ENCODE measurements at regions not wholly inside any gene's neighbourhood (a gene's known extent, or its start where the extent isn't known, plus 50 kb on each side); places are given as distances from the start of the nearest gene placed in this dataset.

DNA sequence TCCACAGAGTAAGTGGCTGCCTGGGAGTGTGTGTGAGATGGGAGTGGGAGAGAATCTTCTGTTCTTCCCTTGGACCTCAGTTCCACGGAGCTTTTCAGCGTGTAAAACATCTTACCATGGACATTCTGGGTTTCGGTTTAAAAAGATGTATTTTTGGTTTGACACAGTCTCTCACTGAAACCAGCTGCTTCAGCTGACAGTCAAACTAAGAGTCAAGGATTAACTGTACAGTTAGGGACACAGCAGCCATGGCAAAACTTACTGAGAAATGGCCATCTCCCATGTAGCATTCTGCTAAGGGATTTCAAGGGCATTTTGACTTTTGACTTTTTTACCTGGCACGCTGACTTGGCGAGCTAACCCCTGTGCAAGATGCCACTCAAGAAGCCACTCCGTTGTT, 93.8 kb upstream of the IL12B start:
- H3K4me3 ChIP-seq (ENCODE audit: low read length): no peak overlapping the region
- no peaks in the 10 kb centered on the region for H3K9me3 ChIP-seq (ENCODE audit: insufficient read depth, low read depth, low read length)
- no peak overlapping the region for H3K27ac ChIP-seq (ENCODE audit: low read length)
- no peaks in the 10 kb centered on the region for H3K4me1 ChIP-seq (ENCODE audit: insufficient read depth, low read length)
- H3K27me3 ChIP-seq (ENCODE audit: insufficient read depth, low read length): no peaks in the 10 kb centered on the region
- no peaks in the 10 kb centered on the region for H3K36me3 ChIP-seq (ENCODE audit: insufficient read depth, low read depth, low read length)
- H3K9ac ChIP-seq (ENCODE audit: low read depth, low read length): no peak overlapping the region

DNA sequence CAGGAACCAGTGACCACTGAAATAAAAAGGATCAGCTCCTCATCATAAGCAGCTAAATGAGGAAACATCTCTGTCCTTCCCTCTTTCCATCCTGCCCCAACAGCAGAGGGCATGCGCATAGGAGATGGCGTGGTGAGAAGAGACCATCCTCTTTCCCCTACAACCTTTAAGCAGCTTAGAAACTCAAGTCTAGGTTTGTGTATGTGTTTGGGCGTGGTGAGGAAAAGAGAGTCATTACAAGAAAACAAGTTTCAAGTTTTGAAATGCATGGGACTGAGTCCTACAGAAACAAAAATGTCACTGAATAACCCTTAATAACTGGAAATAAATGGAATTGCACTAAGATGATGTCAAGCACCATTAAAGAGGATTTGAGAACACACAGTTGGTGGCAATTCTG, 96.4 kb upstream of the IL12B start:
- Histone ChIP-seq H3K27me3 (ENCODE audit: insufficient read depth, low read length) (no peaks in the 10 kb centered on the region), H3K27ac (ENCODE audit: low read length) (no peak overlapping the region), H3K9ac (ENCODE audit: low read depth, low read length) (no peak overlapping the region), H3K4me1 (ENCODE audit: insufficient read depth, low read length) (no peaks in the 10 kb centered on the region), H3K4me3 (ENCODE audit: low read length) (no peak overlapping the region), H3K36me3 (ENCODE audit: insufficient read depth, low read depth, low read length) (no peaks in the 10 kb centered on the region), H3K9me3 (ENCODE audit: insufficient read depth, low read depth, low read length) (no peaks in the 10 kb centered on the region)

DNA sequence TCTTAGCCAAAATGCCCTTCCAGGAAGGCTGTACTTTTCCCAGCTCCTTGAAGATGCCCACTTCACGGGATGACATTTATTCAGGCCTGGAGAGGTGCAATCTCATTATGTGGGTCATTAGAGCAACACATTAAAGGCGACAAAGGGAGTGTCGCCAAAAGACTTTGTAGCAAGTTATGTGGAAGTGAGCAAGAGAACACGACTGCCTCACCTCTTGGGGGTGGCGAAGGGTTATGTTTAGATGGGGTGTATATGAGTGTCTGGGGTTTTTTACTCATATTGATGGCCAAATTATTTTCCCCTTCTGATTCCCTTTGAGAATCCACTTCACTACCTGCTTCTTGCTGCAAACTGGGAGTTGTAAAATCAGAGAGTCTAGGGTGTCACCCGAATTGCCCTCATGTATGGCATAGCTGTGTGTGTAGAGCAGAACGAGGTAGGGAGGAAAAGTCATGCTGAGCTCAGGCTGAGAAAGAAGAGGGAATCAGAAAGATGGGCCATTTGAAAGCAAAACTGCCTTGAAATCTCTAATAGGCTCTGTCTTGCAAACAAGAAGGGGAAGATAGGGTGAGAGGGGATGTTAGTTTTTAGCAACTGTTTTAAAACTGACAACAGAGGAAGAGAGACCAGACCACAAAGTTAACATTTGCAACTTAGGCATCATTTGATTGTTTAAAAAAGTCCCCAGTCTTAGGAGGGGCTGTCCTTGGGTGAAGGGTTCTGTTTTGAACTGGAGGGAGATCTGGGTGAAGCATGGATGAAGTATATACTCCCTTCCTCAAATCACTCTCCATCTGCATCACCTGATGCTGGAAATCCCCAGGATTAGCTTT, 97.1 kb upstream of the IL12B start:
- Histone ChIP-seq H3K27me3 (ENCODE audit: insufficient read depth, low read length) (no peaks in the 10 kb centered on the region), H3K4me1 (ENCODE audit: insufficient read depth, low read length) (no peaks in the 10 kb centered on the region), H3K36me3 (ENCODE audit: insufficient read depth, low read depth, low read length) (no peaks in the 10 kb centered on the region), H3K9ac (ENCODE audit: low read depth, low read length) (no peak overlapping the region), H3K9me3 (ENCODE audit: insufficient read depth, low read depth, low read length) (no peaks in the 10 kb centered on the region), H3K27ac (ENCODE audit: low read length) (no peak overlapping the region), H3K4me3 (ENCODE audit: low read length) (no peak overlapping the region)

DNA sequence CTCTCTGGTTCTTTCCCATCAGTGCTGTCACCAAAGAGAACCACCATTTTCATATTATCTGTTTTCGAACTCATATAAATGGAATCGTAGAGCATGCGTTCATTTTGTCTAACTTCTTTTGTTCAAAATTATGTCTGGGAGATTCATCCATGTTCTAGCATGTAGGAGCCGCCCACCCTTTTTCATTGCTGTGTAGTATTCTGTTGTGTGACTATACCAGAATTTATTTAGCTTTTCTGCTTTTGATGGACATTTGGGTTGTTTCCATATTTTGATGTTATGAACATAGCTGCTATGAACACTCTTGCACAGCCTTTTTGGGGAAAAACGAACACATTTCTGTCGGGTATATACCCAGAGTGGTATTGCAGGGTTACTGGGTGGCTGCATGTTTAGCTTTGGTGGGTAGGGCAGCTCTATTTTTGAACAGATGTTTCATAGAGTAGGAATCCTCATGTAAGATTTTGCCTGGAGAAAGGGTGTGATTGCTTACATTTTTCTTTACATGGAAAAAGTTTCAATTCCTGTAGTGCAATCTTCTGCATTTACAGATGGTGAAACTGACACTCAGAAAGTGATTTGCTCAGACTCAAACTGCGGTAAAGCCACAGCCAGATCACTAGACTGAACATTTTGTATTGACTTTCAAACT, 100.2 kb upstream of the IL12B start:
- Histone ChIP-seq H3K36me3 (ENCODE audit: insufficient read depth, low read depth, low read length) (no peaks in the 10 kb centered on the region), H3K27ac (ENCODE audit: low read length) (no peak overlapping the region), H3K9me3 (ENCODE audit: insufficient read depth, low read depth, low read length) (no peaks in the 10 kb centered on the region), H3K4me1 (ENCODE audit: insufficient read depth, low read length) (no peaks in the 10 kb centered on the region), H3K9ac (ENCODE audit: low read depth, low read length) (no peak overlapping the region), H3K27me3 (ENCODE audit: insufficient read depth, low read length) (no peaks in the 10 kb centered on the region), H3K4me3 (ENCODE audit: low read length) (no peak overlapping the region)

DNA sequence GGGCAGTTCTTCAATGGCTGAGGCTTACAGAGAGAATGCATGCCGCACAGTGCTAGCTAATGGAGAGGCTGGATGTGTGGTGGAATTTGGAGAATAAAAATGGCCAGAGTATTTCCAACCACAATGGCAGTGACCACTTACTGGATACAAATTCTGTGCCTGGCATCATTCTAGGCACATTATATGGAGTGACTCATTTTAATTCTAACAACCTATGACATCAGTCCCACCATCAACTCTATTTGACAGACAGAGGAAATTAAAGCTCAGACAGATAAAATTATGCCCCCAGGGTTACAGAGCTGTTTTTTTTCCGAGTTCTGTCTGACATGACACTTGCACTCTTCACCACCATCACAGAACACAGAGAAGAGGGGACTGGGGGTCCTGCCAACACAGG, 105.6 kb upstream of the IL12B start:
- H3K9ac ChIP-seq (ENCODE audit: low read depth, low read length): no peak overlapping the region
- H3K27ac ChIP-seq (ENCODE audit: low read length): no peak overlapping the region
- no peaks in the 10 kb centered on the region for H3K36me3 ChIP-seq (ENCODE audit: insufficient read depth, low read depth, low read length)
- no peaks in the 10 kb centered on the region for H3K4me1 ChIP-seq (ENCODE audit: insufficient read depth, low read length)
- no peaks in the 10 kb centered on the region for H3K27me3 ChIP-seq (ENCODE audit: insufficient read depth, low read length)
- no peak overlapping the region for H3K4me3 ChIP-seq (ENCODE audit: low read length)
- no peaks in the 10 kb centered on the region for H3K9me3 ChIP-seq (ENCODE audit: insufficient read depth, low read depth, low read length)

DNA sequence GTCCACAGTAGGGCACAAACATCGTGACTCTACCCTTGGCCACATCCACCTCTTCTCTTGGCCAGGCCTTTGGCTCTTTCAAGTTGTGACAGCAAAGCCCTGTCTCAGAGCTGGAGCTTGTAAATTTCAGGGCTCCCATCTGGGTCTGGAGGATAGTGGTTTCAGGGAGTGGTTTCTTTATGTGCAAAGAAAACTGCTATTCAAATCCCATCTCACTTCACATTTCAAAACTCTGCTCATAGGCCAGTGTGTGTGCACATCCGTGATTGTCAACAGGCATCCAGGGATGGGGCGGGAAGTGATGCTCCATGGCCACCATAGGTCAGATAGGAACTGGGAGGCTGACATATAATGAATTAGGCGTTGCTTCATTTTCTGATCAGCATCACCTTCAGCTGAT, 107.8 kb upstream of the IL12B start:
- H3K27me3 ChIP-seq (ENCODE audit: insufficient read depth, low read length): no peaks in the 10 kb centered on the region
- no peak overlapping the region for H3K4me3 ChIP-seq (ENCODE audit: low read length)
- no peaks in the 10 kb centered on the region for H3K9me3 ChIP-seq (ENCODE audit: insufficient read depth, low read depth, low read length)
- no peak overlapping the region for H3K9ac ChIP-seq (ENCODE audit: low read depth, low read length)
- H3K4me1 ChIP-seq (ENCODE audit: insufficient read depth, low read length): peaks cover 5% of the 10 kb centered on the region; the same call in 1 of the 2 replicates
- no peaks in the 10 kb centered on the region for H3K36me3 ChIP-seq (ENCODE audit: insufficient read depth, low read depth, low read length)
- no peak overlapping the region for H3K27ac ChIP-seq (ENCODE audit: low read length)

DNA sequence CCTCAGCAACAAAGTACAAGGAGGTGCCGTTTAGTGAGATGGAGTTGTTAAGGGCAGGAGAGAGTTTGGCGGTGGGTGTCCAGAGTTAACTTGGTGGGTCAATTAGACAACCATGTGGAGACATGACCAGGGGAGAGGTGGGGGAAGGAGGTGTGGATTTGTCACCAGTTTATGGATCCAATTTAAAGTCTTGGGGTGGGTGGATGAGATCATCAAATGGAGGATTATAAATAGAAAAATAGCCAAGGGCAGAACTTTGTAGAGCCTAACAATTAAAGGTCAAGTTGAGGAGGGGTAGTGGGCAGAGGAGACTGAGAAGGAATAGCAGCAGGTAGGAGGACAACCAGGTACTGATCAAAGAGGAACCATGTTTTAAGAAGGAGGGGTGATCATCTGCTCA, 108.7 kb upstream of the IL12B start:
- H3K27me3 ChIP-seq (ENCODE audit: insufficient read depth, low read length): no peaks in the 10 kb centered on the region
- H3K9ac ChIP-seq (ENCODE audit: low read depth, low read length): no peak overlapping the region
- H3K4me3 ChIP-seq (ENCODE audit: low read length): no peak overlapping the region
- peaks cover 5% of the 10 kb centered on the region; the same call in 1 of the 2 replicates for H3K4me1 ChIP-seq (ENCODE audit: insufficient read depth, low read length)
- H3K9me3 ChIP-seq (ENCODE audit: insufficient read depth, low read depth, low read length): no peaks in the 10 kb centered on the region
- no peak overlapping the region for H3K27ac ChIP-seq (ENCODE audit: low read length)
- no peaks in the 10 kb centered on the region for H3K36me3 ChIP-seq (ENCODE audit: insufficient read depth, low read depth, low read length)

DNA sequence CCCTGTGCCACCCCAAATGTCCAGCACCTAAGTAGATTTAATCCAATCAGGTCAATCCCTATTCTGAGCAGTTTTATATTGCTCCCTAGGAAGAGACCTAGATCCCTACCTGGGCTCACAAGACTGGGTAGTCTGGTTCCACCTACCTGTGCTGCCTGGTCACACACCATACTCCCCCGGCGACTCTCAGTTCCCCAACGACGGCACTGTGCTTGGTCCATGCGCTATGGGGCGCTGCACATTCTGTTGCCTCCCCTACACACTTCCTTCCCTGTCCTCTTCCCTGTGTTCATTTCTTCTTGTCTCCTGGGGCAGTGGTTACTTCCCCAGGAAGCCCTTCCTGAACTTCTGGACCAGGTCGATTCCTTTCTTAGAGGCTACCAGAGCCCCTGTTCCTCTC, 109.9 kb upstream of the IL12B start:
- Histone ChIP-seq H3K4me3 (ENCODE audit: low read length) (no peak overlapping the region), H3K4me1 (ENCODE audit: insufficient read depth, low read length) (peaks cover 5% of the 10 kb centered on the region; the same call in 1 of the 2 replicates)

DNA sequence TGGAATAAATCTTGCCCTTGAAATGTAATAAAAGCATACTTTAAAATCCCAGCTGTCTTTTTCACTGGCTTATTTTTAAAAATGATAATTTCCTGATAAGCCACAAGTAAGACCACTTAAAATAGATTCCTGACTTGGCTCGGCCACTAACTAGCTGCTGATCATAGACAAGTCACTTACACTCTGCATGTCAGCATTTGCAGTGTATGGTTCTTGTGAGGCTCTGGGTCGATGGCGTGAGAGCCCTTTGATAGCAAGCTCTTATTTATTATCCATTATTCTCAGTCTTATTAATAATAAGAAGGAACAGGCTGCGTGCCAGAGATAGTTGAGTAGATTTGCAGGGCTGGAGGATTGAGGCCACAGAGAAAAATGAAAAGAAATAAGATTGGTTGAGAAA, 110.7 kb upstream of the IL12B start:
- Histone ChIP-seq H3K36me3 (ENCODE audit: insufficient read depth, low read depth, low read length) (no peaks in the 10 kb centered on the region), H3K4me1 (ENCODE audit: insufficient read depth, low read length) (peaks cover 5% of the 10 kb centered on the region; the same call in 1 of the 2 replicates), H3K9ac (ENCODE audit: low read depth, low read length) (no peak overlapping the region)

More for the DNA sequence above, 109.9 kb upstream of the IL12B start:
- Histone ChIP-seq H3K9me3 (ENCODE audit: insufficient read depth, low read depth, low read length) (no peaks in the 10 kb centered on the region), H3K9ac (ENCODE audit: low read depth, low read length) (no peak overlapping the region), H3K27ac (ENCODE audit: low read length) (no peak overlapping the region), H3K36me3 (ENCODE audit: insufficient read depth, low read depth, low read length) (no peaks in the 10 kb centered on the region), H3K27me3 (ENCODE audit: insufficient read depth, low read length) (no peaks in the 10 kb centered on the region)

DNA sequence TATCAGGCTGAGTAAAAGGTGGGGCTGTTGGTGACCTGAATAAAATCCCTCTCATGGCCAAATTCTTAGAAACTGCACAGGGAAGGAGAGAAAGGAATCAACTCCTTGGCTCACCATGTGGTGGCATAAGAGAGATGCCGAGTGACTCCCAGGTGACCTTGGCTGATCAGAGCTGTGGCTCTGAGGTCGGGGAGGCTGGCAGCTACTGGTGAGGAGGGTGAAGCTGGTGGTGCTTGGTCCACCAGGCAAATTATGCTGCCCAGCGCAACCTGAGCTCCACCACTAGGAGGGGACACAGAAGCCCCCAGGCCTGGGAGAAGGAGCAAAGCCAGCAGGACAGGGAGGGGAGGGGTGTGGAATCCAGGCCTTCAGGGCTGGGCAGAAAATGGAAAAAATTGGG, 111.2 kb upstream of the IL12B start:
- Histone ChIP-seq H3K9me3 (ENCODE audit: insufficient read depth, low read depth, low read length) (no peaks in the 10 kb centered on the region), H3K27ac (ENCODE audit: low read length) (no peak overlapping the region), H3K36me3 (ENCODE audit: insufficient read depth, low read depth, low read length) (no peaks in the 10 kb centered on the region), H3K9ac (ENCODE audit: low read depth, low read length) (no peak overlapping the region), H3K4me3 (ENCODE audit: low read length) (no peak overlapping the region), H3K4me1 (ENCODE audit: insufficient read depth, low read length) (peaks cover 5% of the 10 kb centered on the region; the same call in 1 of the 2 replicates), H3K27me3 (ENCODE audit: insufficient read depth, low read length) (no peaks in the 10 kb centered on the region)

More for the DNA sequence above, 110.7 kb upstream of the IL12B start:
- Histone ChIP-seq H3K9me3 (ENCODE audit: insufficient read depth, low read depth, low read length) (no peaks in the 10 kb centered on the region), H3K27me3 (ENCODE audit: insufficient read depth, low read length) (no peaks in the 10 kb centered on the region), H3K4me3 (ENCODE audit: low read length) (no peak overlapping the region), H3K27ac (ENCODE audit: low read length) (no peak overlapping the region)

DNA sequence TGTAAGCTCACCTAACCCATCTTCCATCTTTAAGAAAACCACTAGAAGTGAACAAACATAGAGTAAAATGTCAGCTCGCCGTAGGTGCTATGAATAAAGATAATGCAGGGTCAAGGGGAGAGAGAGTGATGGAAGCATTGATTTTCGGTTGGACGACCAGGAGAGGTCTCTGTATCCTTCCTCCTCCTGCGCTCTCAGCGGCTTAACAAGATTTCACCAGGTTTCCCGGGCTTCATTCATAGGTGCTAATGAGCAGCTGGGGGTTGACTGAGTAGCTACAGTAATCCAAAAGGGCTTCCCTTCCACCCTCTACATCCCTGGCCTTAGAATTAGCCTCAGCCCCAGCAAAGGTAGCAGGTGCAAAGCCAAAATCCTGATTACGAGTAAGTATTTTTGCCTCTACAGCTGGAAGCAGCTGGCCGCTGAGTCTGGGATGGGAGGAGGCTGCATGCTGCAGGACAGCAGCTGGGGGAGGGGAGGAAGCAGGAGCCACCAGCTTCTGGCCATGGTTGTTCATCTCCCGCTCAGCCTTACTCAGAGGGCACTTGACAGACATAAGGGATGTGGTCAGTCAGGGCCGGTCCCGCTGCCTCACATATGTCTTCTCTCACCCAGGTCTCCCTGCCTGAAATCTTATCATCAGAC, 112.0 kb upstream of the IL12B start:
- peaks cover 5% of the 10 kb centered on the region; the same call in 1 of the 2 replicates for H3K4me1 ChIP-seq (ENCODE audit: insufficient read depth, low read length)
- no peaks in the 10 kb centered on the region for H3K9me3 ChIP-seq (ENCODE audit: insufficient read depth, low read depth, low read length)
- H3K27me3 ChIP-seq (ENCODE audit: insufficient read depth, low read length): no peaks in the 10 kb centered on the region
- H3K27ac ChIP-seq (ENCODE audit: low read length): no peak overlapping the region
- H3K4me3 ChIP-seq (ENCODE audit: low read length): peak overlapping the region; percentile 6; the same call in 1 of the 2 replicates
- H3K9ac ChIP-seq (ENCODE audit: low read depth, low read length): no peak overlapping the region
- no peaks in the 10 kb centered on the region for H3K36me3 ChIP-seq (ENCODE audit: insufficient read depth, low read depth, low read length)
